ENCODE measurements at regions not wholly inside any gene's neighbourhood (a gene's known extent, or its start where the extent isn't known, plus 50 kb on each side); places are given as distances from the start of the nearest gene placed in this dataset.

DNA sequence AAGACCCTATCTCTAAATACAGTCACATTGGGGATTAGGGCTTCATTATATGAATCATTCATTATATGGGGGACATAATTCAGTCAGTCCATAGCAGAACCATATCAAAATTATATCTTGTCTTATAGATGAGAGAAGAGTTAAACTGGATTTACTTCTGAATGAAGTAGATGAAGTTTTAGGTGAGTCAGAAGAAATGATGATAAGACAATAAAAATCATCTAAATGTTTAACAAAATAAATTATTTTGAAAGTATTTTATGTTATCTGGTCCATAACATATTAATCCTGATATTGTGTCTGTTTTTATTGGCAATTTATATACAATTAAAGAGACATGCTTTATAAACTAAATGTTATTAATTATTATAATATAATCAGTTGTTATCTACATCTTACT lies 76.9 kb upstream of the EFCAB3 start:
- TF ChIP-seq, protein P1, sequence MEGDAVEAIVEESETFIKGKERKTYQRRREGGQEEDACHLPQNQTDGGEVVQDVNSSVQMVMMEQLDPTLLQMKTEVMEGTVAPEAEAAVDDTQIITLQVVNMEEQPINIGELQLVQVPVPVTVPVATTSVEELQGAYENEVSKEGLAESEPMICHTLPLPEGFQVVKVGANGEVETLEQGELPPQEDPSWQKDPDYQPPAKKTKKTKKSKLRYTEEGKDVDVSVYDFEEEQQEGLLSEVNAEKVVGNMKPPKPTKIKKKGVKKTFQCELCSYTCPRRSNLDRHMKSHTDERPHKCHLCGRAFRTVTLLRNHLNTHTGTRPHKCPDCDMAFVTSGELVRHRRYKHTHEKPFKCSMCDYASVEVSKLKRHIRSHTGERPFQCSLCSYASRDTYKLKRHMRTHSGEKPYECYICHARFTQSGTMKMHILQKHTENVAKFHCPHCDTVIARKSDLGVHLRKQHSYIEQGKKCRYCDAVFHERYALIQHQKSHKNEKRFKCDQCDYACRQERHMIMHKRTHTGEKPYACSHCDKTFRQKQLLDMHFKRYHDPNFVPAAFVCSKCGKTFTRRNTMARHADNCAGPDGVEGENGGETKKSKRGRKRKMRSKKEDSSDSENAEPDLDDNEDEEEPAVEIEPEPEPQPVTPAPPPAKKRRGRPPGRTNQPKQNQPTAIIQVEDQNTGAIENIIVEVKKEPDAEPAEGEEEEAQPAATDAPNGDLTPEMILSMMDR (IDR thresholded peaks at IDR 0.05; ENCODE audit: low read depth, low read length, missing input control) = no peak
- TF ChIP-seq, protein P2, sequence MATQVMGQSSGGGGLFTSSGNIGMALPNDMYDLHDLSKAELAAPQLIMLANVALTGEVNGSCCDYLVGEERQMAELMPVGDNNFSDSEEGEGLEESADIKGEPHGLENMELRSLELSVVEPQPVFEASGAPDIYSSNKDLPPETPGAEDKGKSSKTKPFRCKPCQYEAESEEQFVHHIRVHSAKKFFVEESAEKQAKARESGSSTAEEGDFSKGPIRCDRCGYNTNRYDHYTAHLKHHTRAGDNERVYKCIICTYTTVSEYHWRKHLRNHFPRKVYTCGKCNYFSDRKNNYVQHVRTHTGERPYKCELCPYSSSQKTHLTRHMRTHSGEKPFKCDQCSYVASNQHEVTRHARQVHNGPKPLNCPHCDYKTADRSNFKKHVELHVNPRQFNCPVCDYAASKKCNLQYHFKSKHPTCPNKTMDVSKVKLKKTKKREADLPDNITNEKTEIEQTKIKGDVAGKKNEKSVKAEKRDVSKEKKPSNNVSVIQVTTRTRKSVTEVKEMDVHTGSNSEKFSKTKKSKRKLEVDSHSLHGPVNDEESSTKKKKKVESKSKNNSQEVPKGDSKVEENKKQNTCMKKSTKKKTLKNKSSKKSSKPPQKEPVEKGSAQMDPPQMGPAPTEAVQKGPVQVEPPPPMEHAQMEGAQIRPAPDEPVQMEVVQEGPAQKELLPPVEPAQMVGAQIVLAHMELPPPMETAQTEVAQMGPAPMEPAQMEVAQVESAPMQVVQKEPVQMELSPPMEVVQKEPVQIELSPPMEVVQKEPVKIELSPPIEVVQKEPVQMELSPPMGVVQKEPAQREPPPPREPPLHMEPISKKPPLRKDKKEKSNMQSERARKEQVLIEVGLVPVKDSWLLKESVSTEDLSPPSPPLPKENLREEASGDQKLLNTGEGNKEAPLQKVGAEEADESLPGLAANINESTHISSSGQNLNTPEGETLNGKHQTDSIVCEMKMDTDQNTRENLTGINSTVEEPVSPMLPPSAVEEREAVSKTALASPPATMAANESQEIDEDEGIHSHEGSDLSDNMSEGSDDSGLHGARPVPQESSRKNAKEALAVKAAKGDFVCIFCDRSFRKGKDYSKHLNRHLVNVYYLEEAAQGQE (IDR thresholded peaks at IDR 0.05) = no peak
- TF ChIP-seq GABPA (IDR thresholded peaks at IDR 0.05 in 1 of 2, conservative IDR thresholded peaks at IDR 0.05 in 1 of 2) = no peak
- TF ChIP-seq, protein P3, sequence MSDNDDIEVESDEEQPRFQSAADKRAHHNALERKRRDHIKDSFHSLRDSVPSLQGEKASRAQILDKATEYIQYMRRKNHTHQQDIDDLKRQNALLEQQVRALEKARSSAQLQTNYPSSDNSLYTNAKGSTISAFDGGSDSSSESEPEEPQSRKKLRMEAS (IDR thresholded peaks at IDR 0.05) = no peak
- no peak for TF ChIP-seq TAF1 (conservative IDR thresholded peaks at IDR 0.05)
- no peak for TF ChIP-seq RXRA (IDR thresholded peaks at IDR 0.05)
- no peak for TF ChIP-seq SP1 (IDR thresholded peaks at IDR 0.05)
